CD14-positive monocyte (primary cell): ENCODE measurements at regions not wholly inside any gene's neighbourhood (a gene's known extent, or its start where the extent isn't known, plus 50 kb on each side); places are given as distances from the start of the nearest gene placed in this dataset.

Experiments used
- DNase-seq, 3 donors: peaks; one replicate each; pipeline ENCODE4 v3.0.0-alpha.2; 2011 to 2022
- H2AFZ ChIP-seq: 2 replicates; pipeline ENCODE4 v1.6.0; 2012; ENCODE audit warnings: mild to moderate bottlenecking, low read depth, low read length, inconsistent platforms; ENCODE audit not compliant: insufficient read depth, poor library complexity, severe bottlenecking
- H3K27ac ChIP-seq, 2 donors: 1 replicate in 1 of 2; 2 replicates in 1 of 2; pipeline ENCODE4 v1.5.1; 2012 to 2013; ENCODE audit warnings: low read length in 2 of 2, control low read depth in 1 of 2, inconsistent platforms in 1 of 2, low read depth in 1 of 2, mild to moderate bottlenecking in 1 of 2
- H3K27me3 ChIP-seq, 2 donors: one replicate each; pipeline versions ENCODE4 v1.6.0 to v1.6.1; 2011 to 2013; ENCODE audit warnings: low read length in 2 of 2; ENCODE audit not compliant: control insufficient read depth in 2 of 2, insufficient read depth in 2 of 2
- H3K36me3 ChIP-seq, 2 donors: replicated peaks in 1 of 2; 1 replicate in 1 of 2; 2 replicates in 1 of 2; pipeline versions ENCODE4 v1.5.1 to v1.6.1; 2012 to 2013; ENCODE audit warnings: low read length in 2 of 2, control low read depth in 1 of 2, inconsistent platforms in 1 of 2, mild to moderate bottlenecking in 1 of 2; ENCODE audit not compliant: insufficient read depth in 2 of 2, control insufficient read depth in 1 of 2
- H3K4me1 ChIP-seq, 2 donors: 1 replicate in 1 of 2; 2 replicates in 1 of 2; pipeline versions ENCODE4 v1.5.1 to v1.6.1; 2012 to 2013; ENCODE audit warnings: low read length in 2 of 2, control low read depth in 1 of 2, inconsistent platforms in 1 of 2, mild to moderate bottlenecking in 1 of 2, moderate library complexity in 1 of 2; ENCODE audit not compliant: insufficient read depth in 2 of 2, control insufficient read depth in 1 of 2
- H3K4me2 ChIP-seq: replicated peaks from 2 replicates; pipeline ENCODE3; 2012; ENCODE audit warnings: low read length, moderate library complexity, mild to moderate bottlenecking; ENCODE audit not compliant: poor library complexity, severe bottlenecking; ENCODE audit errors: extremely low read depth
- H3K4me3 ChIP-seq, 3 experiments: fragments of 200-600 bp in 1 of 3; sonication (generic) in 1 of 3; replicated peaks in 1 of 3; 1 replicate in 2 of 3; 2 replicates in 1 of 3; pipeline ENCODE4 v1.5.1; 2011 to 2013; ENCODE audit warnings: low read length in 3 of 3, mild to moderate bottlenecking in 3 of 3, control low read depth in 2 of 3, low read depth in 2 of 3, inconsistent platforms in 1 of 3, moderate library complexity in 1 of 3
- H3K79me2 ChIP-seq: 2 replicates; pipeline ENCODE4 v1.6.0; 2012; ENCODE audit warnings: mild to moderate bottlenecking, control low read depth, inconsistent platforms, low read length, moderate library complexity; ENCODE audit not compliant: insufficient read depth
- H3K9ac ChIP-seq: 2 replicates; pipeline ENCODE4 v1.6.0; 2017; ENCODE audit warnings: low read length, mild to moderate bottlenecking; ENCODE audit not compliant: insufficient read depth, poor library complexity, severe bottlenecking
- H3K9me3 ChIP-seq, 2 donors: replicated peaks in 1 of 2; 1 replicate in 1 of 2; 2 replicates in 1 of 2; pipeline versions ENCODE4 v1.5.1 to v1.6.1; 2012 to 2013; ENCODE audit warnings: low read length in 2 of 2, control low read depth in 1 of 2; ENCODE audit not compliant: control insufficient read depth in 1 of 2, insufficient read depth in 1 of 2
- H4K20me1 ChIP-seq: 2 replicates; pipeline ENCODE4 v1.6.0; 2012; ENCODE audit warnings: mild to moderate bottlenecking, low read length, control low read depth, moderate library complexity; ENCODE audit not compliant: insufficient read depth
- H3K27ac Mint-ChIP-seq, 7 donors: one replicate each; pipeline ENCODE4 v1.8.0; 2020; ENCODE audit warnings: mild to moderate bottlenecking in 7 of 7, mixed read lengths in 7 of 7, moderate library complexity in 6 of 7, inconsistent platforms in 2 of 7
- H3K27me3 Mint-ChIP-seq, 3 donors: one replicate each; pipeline ENCODE4 v1.8.0; 2021 to 2022; ENCODE audit warnings: low read depth in 3 of 3, mild to moderate bottlenecking in 3 of 3, mixed read lengths in 3 of 3, moderate library complexity in 3 of 3, inconsistent platforms in 1 of 3
- H3K36me3 Mint-ChIP-seq, 2 donors: one replicate each; pipeline ENCODE4 v1.8.0; 2020; ENCODE audit warnings: mixed read lengths in 2 of 2, inconsistent platforms in 1 of 2, mild to moderate bottlenecking in 1 of 2
- H3K4me1 Mint-ChIP-seq: one replicate; pipeline ENCODE4 v1.8.0; 2020; ENCODE audit warnings: mild to moderate bottlenecking, mixed read lengths
- H3K4me3 Mint-ChIP-seq, 2 donors: one replicate each; pipeline ENCODE4 v1.8.0; 2020; ENCODE audit warnings: mild to moderate bottlenecking in 2 of 2, mixed read lengths in 2 of 2, moderate library complexity in 1 of 2
- H3K9me3 Mint-ChIP-seq, 7 donors: one replicate each; pipeline ENCODE4 v1.8.0; 2020 to 2022; ENCODE audit warnings: mixed read lengths in 7 of 7, mild to moderate bottlenecking in 6 of 7, moderate library complexity in 6 of 7, inconsistent platforms in 2 of 7
- WGBS: methylation state at CpG from one replicate; pipeline ENCODE4 v1.1.5; 2013; ENCODE audit warnings: missing lambda C conversion rate; ENCODE audit not compliant: insufficient coverage; 5-methylcytosine and 5-hydroxymethylcytosine counted together
- intact Hi-C, 2 donors: fragments of 100-400 bp; cut with micrococcal nuclease; formaldehyde crosslinking; loops; one replicate each; pipeline versions ENCODE4 v1.15.0 to v1.15.1; 2023
- TF ChIP-seq, protein P1 (sequence below): fragments of 200-600 bp; IDR thresholded peaks from one replicate; pipeline ENCODE4 v1.8.0; 2022; ENCODE audit warnings: antibody characterized with exemption, mild to moderate bottlenecking

GRCh38 chr2:16400127-16400623, 265.5 kb downstream of the CYRIA start:
- no peaks in the 10 kb centered on the region for H4K20me1 ChIP-seq
- no peak overlapping the region for H3K4me2 ChIP-seq
- no peak overlapping the region for H2AFZ ChIP-seq
- H3K27ac ChIP-seq, result no peak overlapping the region
- H3K4me1 ChIP-seq, result no peaks in the 10 kb centered on the region
- no peak overlapping the region for H3K4me3 Mint-ChIP-seq
- TF ChIP-seq, protein P1, sequence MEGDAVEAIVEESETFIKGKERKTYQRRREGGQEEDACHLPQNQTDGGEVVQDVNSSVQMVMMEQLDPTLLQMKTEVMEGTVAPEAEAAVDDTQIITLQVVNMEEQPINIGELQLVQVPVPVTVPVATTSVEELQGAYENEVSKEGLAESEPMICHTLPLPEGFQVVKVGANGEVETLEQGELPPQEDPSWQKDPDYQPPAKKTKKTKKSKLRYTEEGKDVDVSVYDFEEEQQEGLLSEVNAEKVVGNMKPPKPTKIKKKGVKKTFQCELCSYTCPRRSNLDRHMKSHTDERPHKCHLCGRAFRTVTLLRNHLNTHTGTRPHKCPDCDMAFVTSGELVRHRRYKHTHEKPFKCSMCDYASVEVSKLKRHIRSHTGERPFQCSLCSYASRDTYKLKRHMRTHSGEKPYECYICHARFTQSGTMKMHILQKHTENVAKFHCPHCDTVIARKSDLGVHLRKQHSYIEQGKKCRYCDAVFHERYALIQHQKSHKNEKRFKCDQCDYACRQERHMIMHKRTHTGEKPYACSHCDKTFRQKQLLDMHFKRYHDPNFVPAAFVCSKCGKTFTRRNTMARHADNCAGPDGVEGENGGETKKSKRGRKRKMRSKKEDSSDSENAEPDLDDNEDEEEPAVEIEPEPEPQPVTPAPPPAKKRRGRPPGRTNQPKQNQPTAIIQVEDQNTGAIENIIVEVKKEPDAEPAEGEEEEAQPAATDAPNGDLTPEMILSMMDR, result no peak
- peaks cover 0 to 3% (median 0%) of the 10 kb centered on the region in 3 donors for H3K27me3 Mint-ChIP-seq
- H3K36me3 Mint-ChIP-seq, result no peaks in the 10 kb centered on the region
- no peaks in the 10 kb centered on the region for H3K27me3 ChIP-seq
- intact Hi-C loops, result no loop called here
- no peaks in the 10 kb centered on the region for H3K36me3 ChIP-seq
- no peak overlapping the region for H3K9ac ChIP-seq
- H3K79me2 ChIP-seq, result no peaks in the 10 kb centered on the region
- 14% methylated on average over 4 of the region's 7 CpGs for WGBS
- no peak for DNase-seq
- no peaks in the 10 kb centered on the region for H3K9me3 Mint-ChIP-seq
- H3K4me1 Mint-ChIP-seq, result no peaks in the 10 kb centered on the region
- H3K27ac Mint-ChIP-seq, result no peak overlapping the region
- H3K4me3 ChIP-seq, result no peak overlapping the region
- no peaks in the 10 kb centered on the region for H3K9me3 ChIP-seq

GRCh38 chr2:16398486-16399043, 267.1 kb downstream of the CYRIA start:
- H3K9ac ChIP-seq, result no peak overlapping the region
- no peak overlapping the region for H3K27ac ChIP-seq
- 100% methylated on average over 2 of the region's 2 CpGs for WGBS
- no peaks in the 10 kb centered on the region for H3K27me3 ChIP-seq
- H3K4me1 ChIP-seq, result no peaks in the 10 kb centered on the region
- H4K20me1 ChIP-seq, result no peaks in the 10 kb centered on the region
- no peak for DNase-seq
- H3K9me3 Mint-ChIP-seq, result no peaks in the 10 kb centered on the region
- H3K36me3 ChIP-seq, result no peaks in the 10 kb centered on the region
- no peak overlapping the region for H3K4me2 ChIP-seq
- H3K4me3 ChIP-seq, result no peak overlapping the region
- TF ChIP-seq, protein P1, result no peak
- H3K9me3 ChIP-seq, result no peaks in the 10 kb centered on the region
- H3K4me1 Mint-ChIP-seq, result no peaks in the 10 kb centered on the region
- H3K27me3 Mint-ChIP-seq, result peaks cover 0 to 3% (median 0%) of the 10 kb centered on the region in 3 donors
- intact Hi-C loops, result no loop called here
- no peaks in the 10 kb centered on the region for H3K79me2 ChIP-seq
- H2AFZ ChIP-seq, result no peak overlapping the region
- no peak overlapping the region for H3K4me3 Mint-ChIP-seq
- no peak overlapping the region for H3K27ac Mint-ChIP-seq
- no peaks in the 10 kb centered on the region for H3K36me3 Mint-ChIP-seq
